MM.1S (cell line): ENCODE measurements at regions not wholly inside any gene's neighbourhood (a gene's known extent, or its start where the extent isn't known, plus 50 kb on each side); places are given as distances from the start of the nearest gene placed in this dataset.

Experiments used
- DNase-seq: peaks from one replicate; pipeline ENCODE4 v3.0.0-alpha.2; 2015
- H2AFZ ChIP-seq: fragments of 300-600 bp; sonication (generic); 2 replicates; pipeline ENCODE4 v1.6.0; 2016; ENCODE audit warnings: antibody characterized with exemption, low read length
- H3F3A ChIP-seq: fragments of 300-600 bp; sonication (generic); 2 replicates; pipeline ENCODE4 v1.6.1; 2016; ENCODE audit warnings: mild to moderate bottlenecking, antibody characterized with exemption, low read length, moderate library complexity, mixed read lengths; ENCODE audit not compliant: insufficient read depth
- H3K27ac ChIP-seq: fragments of 300-600 bp; sonication (generic); 2 replicates; pipeline ENCODE4 v1.5.1; 2016; ENCODE audit warnings: mild to moderate bottlenecking, low read length
- H3K27me3 ChIP-seq: fragments of 300-600 bp; sonication (generic); replicated peaks from 2 replicates; pipeline ENCODE4 v1.6.0; 2016; ENCODE audit warnings: low read length; ENCODE audit not compliant: insufficient read depth
- H3K36me3 ChIP-seq: fragments of 300-600 bp; sonication (generic); replicated peaks from 2 replicates; pipeline ENCODE4 v1.6.1; 2016; ENCODE audit warnings: mild to moderate bottlenecking, low read length, mixed read lengths; ENCODE audit not compliant: insufficient read depth
- H3K4me1 ChIP-seq: fragments of 300-600 bp; sonication (generic); 2 replicates; pipeline ENCODE4 v1.6.1; 2016; ENCODE audit warnings: low read length, mixed read lengths
- H3K4me2 ChIP-seq: fragments of 300-600 bp; sonication (generic); 2 replicates; pipeline ENCODE4 v1.6.0; 2016; ENCODE audit warnings: low read depth, low read length
- H3K4me3 ChIP-seq: fragments of 300-600 bp; sonication (generic); 2 replicates; pipeline ENCODE4 v1.5.1; 2016; ENCODE audit warnings: low read length, mixed read lengths
- H3K79me2 ChIP-seq: fragments of 300-600 bp; sonication (generic); 2 replicates; pipeline ENCODE4 v1.6.1; 2016; ENCODE audit warnings: mixed run types, low read length, mixed read lengths
- H3K9ac ChIP-seq: fragments of 300-600 bp; sonication (generic); 2 replicates; pipeline ENCODE4 v1.6.1; 2016; ENCODE audit warnings: low read length, mixed read lengths
- H3K9me2 ChIP-seq: fragments of 300-600 bp; sonication (generic); replicated peaks from 2 replicates; pipeline ENCODE4 v1.6.1; 2016; ENCODE audit warnings: mild to moderate bottlenecking, low read length, mixed read lengths; ENCODE audit not compliant: insufficient read depth
- H3K9me3 ChIP-seq: fragments of 300-600 bp; sonication (generic); replicated peaks from 2 replicates; pipeline ENCODE4 v1.6.1; 2016; ENCODE audit warnings: mild to moderate bottlenecking, low read length, mixed read lengths; ENCODE audit not compliant: insufficient read depth
- H4K20me1 ChIP-seq: fragments of 300-600 bp; sonication (generic); 2 replicates; pipeline ENCODE4 v1.6.1; 2016; ENCODE audit warnings: mild to moderate bottlenecking, low read length, moderate library complexity, mixed read lengths; ENCODE audit not compliant: insufficient read depth
- EZH2 ChIP-seq: fragments of 300-600 bp; sonication (generic); optimal IDR thresholded peaks from 2 replicates; pipeline ENCODE3; 2017; ENCODE audit warnings: low read depth, mild to moderate bottlenecking, antibody characterized with exemption, low read length, mixed read lengths
- EZH2phosphoT487 ChIP-seq: fragments of 300-600 bp; sonication (generic); IDR thresholded peaks from 2 replicates; pipeline ENCODE4 v1.6.1; 2018; ENCODE audit warnings: antibody characterized with exemption, low read length
- TF ChIP-seq, protein P1 (sequence below): fragments of 300-600 bp; sonication (generic); IDR thresholded peaks from 2 replicates; pipeline ENCODE4 v1.5.1; 2016; ENCODE audit warnings: antibody characterized with exemption, low read length, mixed read lengths

DNA sequence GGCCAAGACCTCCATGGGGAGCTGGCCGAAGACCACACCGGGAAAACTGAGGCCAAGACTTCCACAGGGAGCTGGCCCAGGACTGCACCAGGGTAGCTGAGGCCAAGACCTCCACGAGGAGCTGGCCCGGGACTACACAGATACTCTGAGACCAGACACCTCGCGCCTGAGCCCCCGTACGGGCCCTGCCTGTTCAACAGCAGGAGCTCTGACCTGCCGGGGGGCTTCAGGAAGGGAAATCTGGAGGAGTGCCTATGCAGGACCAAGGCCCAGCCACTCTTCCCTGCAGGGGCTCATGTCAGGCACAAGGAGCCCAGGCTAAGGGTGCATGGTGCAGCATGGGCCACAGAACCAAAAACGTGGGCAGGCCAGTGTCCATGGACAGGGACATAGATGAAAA lies 151.6 kb downstream of the TMEM18 start:
- H3K27ac ChIP-seq = no peak overlapping the region
- no peak overlapping the region for H3K4me3 ChIP-seq
- DNase-seq = no peak
- H2AFZ ChIP-seq = no peak overlapping the region
- no peaks in the 10 kb centered on the region for H3K27me3 ChIP-seq
- no peaks in the 10 kb centered on the region for H3K9me3 ChIP-seq
- H4K20me1 ChIP-seq = no peaks in the 10 kb centered on the region
- H3F3A ChIP-seq = no peaks in the 10 kb centered on the region
- no peaks in the 10 kb centered on the region for H3K36me3 ChIP-seq
- no peak overlapping the region for H3K9ac ChIP-seq
- H3K4me1 ChIP-seq = no peaks in the 10 kb centered on the region
- no peaks in the 10 kb centered on the region for H3K79me2 ChIP-seq
- H3K4me2 ChIP-seq = no peak overlapping the region
- H3K9me2 ChIP-seq = no peaks in the 10 kb centered on the region
- TF ChIP-seq EZH2phosphoT487 = no peak
- TF ChIP-seq EZH2 = no peak

DNA sequence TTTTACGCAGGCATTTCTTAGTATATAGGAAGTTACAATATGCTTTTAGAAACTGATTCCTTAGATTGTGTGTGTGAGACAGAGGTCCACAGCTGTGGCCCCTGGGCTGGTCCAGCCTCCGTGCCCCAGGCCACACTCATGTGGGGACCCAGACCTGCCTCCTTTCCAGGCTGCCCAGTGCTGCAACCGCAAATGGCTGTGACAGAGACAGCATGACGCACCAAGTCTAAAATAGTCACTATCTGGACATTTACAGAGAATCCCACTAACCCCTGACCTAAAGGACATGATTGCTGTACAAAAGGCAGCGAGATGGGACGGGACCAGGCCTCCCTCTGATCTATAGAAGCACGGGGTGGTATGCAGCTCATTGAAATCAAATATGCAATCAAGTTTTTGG lies 152.2 kb downstream of the TMEM18 start:
- Histone ChIP-seq H3K4me2 (no peak overlapping the region), H2AFZ (no peak overlapping the region), H3K9ac (no peak overlapping the region), H3K9me2 (no peaks in the 10 kb centered on the region), H4K20me1 (no peaks in the 10 kb centered on the region), H3K27ac (no peak overlapping the region), H3K9me3 (no peaks in the 10 kb centered on the region), H3K79me2 (no peaks in the 10 kb centered on the region), H3F3A (no peaks in the 10 kb centered on the region), H3K4me1 (no peaks in the 10 kb centered on the region), H3K36me3 (no peaks in the 10 kb centered on the region), H3K4me3 (no peak overlapping the region), H3K27me3 (no peaks in the 10 kb centered on the region)
- TF ChIP-seq EZH2 (no peak), EZH2phosphoT487 (no peak)
- TF ChIP-seq, protein P1, sequence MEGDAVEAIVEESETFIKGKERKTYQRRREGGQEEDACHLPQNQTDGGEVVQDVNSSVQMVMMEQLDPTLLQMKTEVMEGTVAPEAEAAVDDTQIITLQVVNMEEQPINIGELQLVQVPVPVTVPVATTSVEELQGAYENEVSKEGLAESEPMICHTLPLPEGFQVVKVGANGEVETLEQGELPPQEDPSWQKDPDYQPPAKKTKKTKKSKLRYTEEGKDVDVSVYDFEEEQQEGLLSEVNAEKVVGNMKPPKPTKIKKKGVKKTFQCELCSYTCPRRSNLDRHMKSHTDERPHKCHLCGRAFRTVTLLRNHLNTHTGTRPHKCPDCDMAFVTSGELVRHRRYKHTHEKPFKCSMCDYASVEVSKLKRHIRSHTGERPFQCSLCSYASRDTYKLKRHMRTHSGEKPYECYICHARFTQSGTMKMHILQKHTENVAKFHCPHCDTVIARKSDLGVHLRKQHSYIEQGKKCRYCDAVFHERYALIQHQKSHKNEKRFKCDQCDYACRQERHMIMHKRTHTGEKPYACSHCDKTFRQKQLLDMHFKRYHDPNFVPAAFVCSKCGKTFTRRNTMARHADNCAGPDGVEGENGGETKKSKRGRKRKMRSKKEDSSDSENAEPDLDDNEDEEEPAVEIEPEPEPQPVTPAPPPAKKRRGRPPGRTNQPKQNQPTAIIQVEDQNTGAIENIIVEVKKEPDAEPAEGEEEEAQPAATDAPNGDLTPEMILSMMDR = no peak
- no peak for DNase-seq

DNA sequence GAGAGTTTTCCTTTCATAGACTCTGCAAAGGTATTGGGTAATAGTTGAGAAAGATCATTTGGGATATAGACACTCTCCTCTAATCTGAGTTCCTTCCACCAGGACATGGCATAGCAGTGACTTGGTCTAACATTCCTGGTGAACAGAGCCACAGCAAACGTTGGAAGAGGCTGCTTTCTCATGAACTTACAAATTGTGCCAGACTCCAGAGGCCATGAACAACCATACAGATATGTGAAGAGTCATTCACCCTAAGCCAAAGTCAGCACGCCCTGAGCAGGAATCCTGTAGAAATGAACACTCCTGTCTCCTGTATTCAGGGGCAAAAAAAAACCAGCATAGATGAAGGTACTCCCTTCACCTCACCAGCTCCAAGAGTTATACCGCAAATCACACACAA lies 152.8 kb downstream of the TMEM18 start:
- Histone ChIP-seq H2AFZ (no peak overlapping the region), H3K4me2 (no peak overlapping the region), H3K9ac (no peak overlapping the region), H3F3A (no peaks in the 10 kb centered on the region), H3K79me2 (no peaks in the 10 kb centered on the region), H3K27me3 (no peaks in the 10 kb centered on the region), H3K4me1 (no peaks in the 10 kb centered on the region), H3K4me3 (no peak overlapping the region), H3K36me3 (no peaks in the 10 kb centered on the region), H3K9me2 (no peaks in the 10 kb centered on the region), H4K20me1 (no peaks in the 10 kb centered on the region), H3K9me3 (no peaks in the 10 kb centered on the region), H3K27ac (no peak overlapping the region)
- TF ChIP-seq EZH2 (no peak), EZH2phosphoT487 (no peak)
- TF ChIP-seq, protein P1 = no peak
- no peak for DNase-seq

DNA sequence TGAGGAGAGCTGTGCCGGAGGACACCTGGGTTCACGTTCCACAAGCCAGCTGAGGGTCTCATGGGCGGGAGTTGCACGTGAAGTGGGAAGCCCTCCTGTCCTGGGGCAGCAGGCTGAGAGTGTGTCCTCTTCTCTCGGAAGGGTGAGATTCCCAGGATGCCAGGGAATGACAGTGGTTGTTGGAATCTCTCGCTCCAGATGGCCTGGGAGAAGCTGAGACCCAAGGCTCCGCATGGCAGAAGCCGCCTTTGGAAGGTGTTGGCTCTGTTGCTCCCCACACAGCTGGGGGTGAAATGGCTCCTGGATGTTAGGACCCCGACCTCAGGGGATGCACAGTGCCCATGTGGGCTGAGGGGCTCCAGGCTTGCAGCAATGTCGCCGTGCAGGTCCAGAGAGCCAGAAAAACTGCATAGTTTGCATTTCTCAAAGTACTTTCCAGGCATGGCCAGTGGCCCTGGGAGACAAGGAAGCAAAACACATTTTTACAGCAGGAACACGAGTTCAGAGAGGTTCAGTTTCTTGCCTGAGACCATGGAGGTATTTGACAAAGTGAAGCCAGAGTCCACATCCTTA lies 153.4 kb downstream of the TMEM18 start:
- H3K4me2 ChIP-seq = no peak overlapping the region
- no peak overlapping the region for H3K9ac ChIP-seq
- H3K4me3 ChIP-seq = no peak overlapping the region

More for the DNA sequence above, 153.4 kb downstream of the TMEM18 start:
- Histone ChIP-seq H3K79me2 (no peaks in the 10 kb centered on the region), H3K4me1 (no peaks in the 10 kb centered on the region), H3K9me2 (no peaks in the 10 kb centered on the region), H2AFZ (no peak overlapping the region), H3K27me3 (no peaks in the 10 kb centered on the region), H4K20me1 (no peaks in the 10 kb centered on the region), H3K27ac (no peak overlapping the region), H3K36me3 (no peaks in the 10 kb centered on the region), H3F3A (no peaks in the 10 kb centered on the region), H3K9me3 (no peaks in the 10 kb centered on the region)
- no peak for DNase-seq
- TF ChIP-seq EZH2 = no peak
- TF ChIP-seq EZH2phosphoT487 = no peak
- TF ChIP-seq, protein P1 = no peak
